ENCODE measurements at regions not wholly inside any gene's neighbourhood (a gene's known extent, or its start where the extent isn't known, plus 50 kb on each side); places are given as distances from the start of the nearest gene placed in this dataset.
"Not testable (repeated sequence)": the region's sequence is repeated elsewhere in the genome, so short reads cannot be mapped to it uniquely, and the experiment has no call there.

DNA sequence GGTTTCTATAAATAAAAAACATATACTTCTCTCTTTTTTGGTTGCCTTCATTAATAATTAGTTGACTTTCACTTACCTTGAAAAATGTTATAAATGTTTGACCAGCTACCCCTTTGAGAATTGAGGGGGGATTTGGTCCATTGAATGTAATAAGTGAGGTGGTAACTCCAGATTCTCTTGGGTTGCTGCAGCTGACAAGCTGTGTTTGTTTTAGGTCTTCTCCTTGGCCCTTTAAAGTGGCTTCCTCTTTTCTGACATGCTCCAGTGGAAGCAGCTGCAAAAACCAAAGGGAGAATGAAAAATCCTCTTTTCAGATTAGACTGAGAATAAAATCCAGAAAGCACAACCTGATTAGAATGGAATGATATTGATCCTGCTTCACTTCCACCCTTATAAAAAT, 410.5 kb downstream of the TMEM38B start:
- TF ChIP-seq CTCF (IDR thresholded peaks at IDR 0.05): no peak
- TF ChIP-seq POLR2A (IDR thresholded peaks at IDR 0.05): no peak
- H3K27me3 ChIP-seq: no peaks in the 10 kb centered on the region
- no peaks in the 10 kb centered on the region for H3K4me1 ChIP-seq
- intact Hi-C loops (cut with DNase I): no loop called here
- H3K27ac ChIP-seq: no peak overlapping the region
- H3K36me3 ChIP-seq: no peaks in the 10 kb centered on the region
- no peak overlapping the region for H3K4me3 ChIP-seq (replicated peaks in 1 of 3)
- no peak for DNase-seq
- no peaks in the 10 kb centered on the region for H3K9me3 ChIP-seq

DNA sequence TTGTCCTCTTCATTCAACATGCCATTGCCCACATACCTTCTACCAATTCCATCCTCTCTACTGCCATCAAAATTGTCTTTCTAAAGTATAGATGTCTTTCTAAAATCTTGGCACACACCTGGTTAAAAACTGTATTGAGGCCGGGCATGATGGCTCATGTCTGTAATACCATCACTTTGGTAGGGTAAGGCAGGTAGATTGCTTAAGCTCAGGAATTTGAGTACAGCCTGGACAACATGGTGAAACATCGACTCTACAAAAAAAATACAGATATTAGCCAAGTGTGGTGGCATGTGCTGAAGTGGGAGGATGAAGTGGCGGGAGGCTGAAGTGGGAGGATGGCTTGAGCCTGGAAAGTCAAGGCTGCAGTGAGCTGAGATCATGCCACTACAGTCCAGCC, 412.1 kb downstream of the TMEM38B start:
- DNase-seq: no peak
- H3K27me3 ChIP-seq: no peaks in the 10 kb centered on the region
- intact Hi-C loops (cut with DNase I): no loop called here
- TF ChIP-seq CTCF (IDR thresholded peaks at IDR 0.05) (no peak), POLR2A (IDR thresholded peaks at IDR 0.05) (no peak)
- H3K4me1 ChIP-seq: no peaks in the 10 kb centered on the region
- H3K9me3 ChIP-seq: no peaks in the 10 kb centered on the region
- H3K36me3 ChIP-seq: no peaks in the 10 kb centered on the region
- H3K4me3 ChIP-seq (replicated peaks in 1 of 3): no peak overlapping the region
- H3K27ac ChIP-seq: no peak overlapping the region
- 82% methylated on average over 3 of the region's 3 CpGs for WGBS, 2 donors

DNA sequence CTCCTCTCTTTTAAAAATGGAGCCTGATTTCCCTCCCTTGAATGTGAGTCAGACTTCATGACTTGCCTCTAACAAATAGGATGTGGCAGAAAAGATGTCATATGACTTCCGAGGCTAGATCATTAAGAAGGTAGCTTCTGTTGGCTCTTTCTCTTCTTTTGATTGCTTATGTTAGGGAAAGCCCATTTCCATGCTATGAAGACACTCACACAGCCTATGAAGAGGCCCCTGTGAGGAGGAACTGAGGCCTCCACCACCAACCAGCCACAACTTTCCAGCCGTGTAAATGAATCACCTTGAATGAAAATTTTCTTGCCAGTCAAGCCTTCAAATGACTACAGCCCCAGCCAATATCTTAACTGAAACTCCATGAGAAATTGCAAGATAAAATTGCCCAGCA, 413.4 kb downstream of the TMEM38B start:
- Histone ChIP-seq H3K27me3 (no peaks in the 10 kb centered on the region), H3K9me3 (no peaks in the 10 kb centered on the region)
- WGBS, 2 donors: 40 to 46% methylated on average over 2 of the region's 2 CpGs

DNA sequence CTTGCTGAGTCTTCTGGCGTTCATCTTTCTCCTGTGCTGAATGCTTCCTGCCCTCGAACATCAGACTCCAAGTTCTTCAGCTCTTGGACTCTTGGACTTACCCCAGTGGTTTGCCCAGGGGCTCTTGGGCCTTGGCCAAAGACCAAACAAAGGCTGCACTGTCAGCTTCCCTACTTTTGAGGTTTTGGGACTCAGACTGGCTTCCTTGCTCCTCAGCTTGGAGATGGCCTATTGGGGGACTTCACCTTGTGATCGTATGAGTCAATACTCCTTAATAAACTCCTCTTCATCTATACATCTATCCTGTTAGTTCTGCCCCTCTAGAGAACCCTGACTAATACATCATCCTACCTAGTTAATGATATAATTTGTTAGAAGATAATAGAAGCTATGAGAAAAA, 415.4 kb downstream of the TMEM38B start:
- intact Hi-C loops (cut with DNase I): loop anchor here (10.0 kb wide), 1 partner anchor 55 kb away; no protein-coding TSS in a partner anchor
- DNase-seq; H3K36me3 ChIP-seq; H3K27me3 ChIP-seq; H3K9me3 ChIP-seq; H3K27ac ChIP-seq; H3K4me1 ChIP-seq; H3K4me3 ChIP-seq (replicated peaks in 1 of 3): not testable (repeated sequence)
- 81 to 85% methylated on average over 3 of the region's 3 CpGs for WGBS, 2 donors

More for the DNA sequence above, 413.4 kb downstream of the TMEM38B start:
- intact Hi-C loops (cut with DNase I): no loop called here
- Histone ChIP-seq H3K4me1 (no peaks in the 10 kb centered on the region), H3K36me3 (no peaks in the 10 kb centered on the region), H3K4me3 (replicated peaks in 1 of 3) (no peak overlapping the region), H3K27ac (no peak overlapping the region)
- DNase-seq: no peak
- no peak for TF ChIP-seq CTCF (IDR thresholded peaks at IDR 0.05)
- no peak for TF ChIP-seq POLR2A (IDR thresholded peaks at IDR 0.05)

DNA sequence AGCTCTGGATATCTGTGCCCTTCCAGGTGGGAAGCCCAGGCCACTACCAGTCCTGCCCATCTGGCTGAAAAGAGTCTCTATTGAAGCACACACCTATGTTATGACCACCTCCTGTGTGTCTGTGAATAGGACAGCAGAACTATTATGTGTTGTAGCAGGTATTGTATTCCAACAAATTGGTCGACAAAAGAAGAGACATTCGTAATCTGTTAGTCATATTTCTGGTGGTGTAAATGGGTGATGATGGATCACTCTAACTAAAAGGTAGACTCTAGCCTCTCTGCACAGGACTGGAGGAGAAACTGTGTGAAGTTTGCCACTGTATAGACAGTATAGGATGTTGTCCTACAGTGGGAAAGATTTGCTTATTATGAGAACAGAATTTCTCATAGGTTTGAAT, 416.1 kb downstream of the TMEM38B start:
- H3K27me3 ChIP-seq: no peaks in the 10 kb centered on the region
- WGBS, 2 donors: 97 to 99% methylated on average over 2 of the region's 2 CpGs
- H3K9me3 ChIP-seq: no peaks in the 10 kb centered on the region
- no peak overlapping the region for H3K4me3 ChIP-seq (replicated peaks in 1 of 3)
- DNase-seq: no peak
- no peak overlapping the region for H3K27ac ChIP-seq
- intact Hi-C loops (cut with DNase I): loop anchor here (10.0 kb wide), 1 partner anchor 56 kb away; no protein-coding TSS in a partner anchor
- TF ChIP-seq POLR2A (IDR thresholded peaks at IDR 0.05) (no peak), CTCF (IDR thresholded peaks at IDR 0.05) (no peak)
- H3K4me1 ChIP-seq: no peaks in the 10 kb centered on the region
- no peaks in the 10 kb centered on the region for H3K36me3 ChIP-seq
